Brain pericyte (primary cell): ENCODE measurements at regions not wholly inside any gene's neighbourhood (a gene's known extent, or its start where the extent isn't known, plus 50 kb on each side); places are given as distances from the start of the nearest gene placed in this dataset.

ENCODE experiments used
- DNase-seq: peaks from one replicate; pipeline ENCODE4 v3.0.0-alpha.2; 2012; ENCODE audit warnings: low read depth, low spot score

DNA sequence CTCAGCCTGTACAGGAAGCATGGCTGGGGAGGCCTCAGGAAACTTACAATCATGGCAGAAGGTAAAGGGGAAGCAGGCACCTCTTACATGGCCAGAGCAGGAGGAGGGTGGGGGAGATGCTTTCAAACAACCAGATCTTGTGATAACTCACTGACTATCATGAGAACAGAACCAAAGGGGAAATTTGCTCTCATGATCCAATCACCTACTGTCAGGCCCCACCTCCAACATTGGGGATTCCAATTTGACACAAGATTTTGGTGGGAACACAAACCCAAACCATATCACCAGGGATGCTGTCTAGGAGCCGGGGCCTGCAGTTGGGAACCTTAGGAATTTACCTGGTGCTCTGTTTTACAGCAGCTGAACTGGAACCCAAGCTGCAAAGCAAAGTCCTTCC is 191.1 kb upstream of the CITED2 start:
- DNase-seq = no peak

DNA sequence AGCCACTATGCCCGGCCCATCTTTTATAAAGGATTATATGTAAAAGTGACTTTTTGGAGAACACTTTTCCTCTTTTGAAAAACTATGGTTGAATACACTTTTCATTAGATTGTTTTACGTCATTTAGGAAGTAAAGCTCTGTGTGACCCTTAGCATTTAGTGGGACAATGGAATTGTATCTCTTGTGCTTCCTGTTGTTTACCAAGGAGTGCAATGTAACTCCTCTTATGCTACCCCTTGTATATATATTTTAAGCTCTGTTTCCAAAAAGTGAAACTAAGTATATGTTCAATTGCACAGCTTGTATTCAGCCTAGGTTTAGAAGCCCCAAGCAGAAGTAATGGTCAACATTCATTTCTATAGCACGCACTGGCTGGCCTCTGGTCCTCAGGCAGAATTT is 183.1 kb upstream of the CITED2 start:
- no peak for DNase-seq

DNA sequence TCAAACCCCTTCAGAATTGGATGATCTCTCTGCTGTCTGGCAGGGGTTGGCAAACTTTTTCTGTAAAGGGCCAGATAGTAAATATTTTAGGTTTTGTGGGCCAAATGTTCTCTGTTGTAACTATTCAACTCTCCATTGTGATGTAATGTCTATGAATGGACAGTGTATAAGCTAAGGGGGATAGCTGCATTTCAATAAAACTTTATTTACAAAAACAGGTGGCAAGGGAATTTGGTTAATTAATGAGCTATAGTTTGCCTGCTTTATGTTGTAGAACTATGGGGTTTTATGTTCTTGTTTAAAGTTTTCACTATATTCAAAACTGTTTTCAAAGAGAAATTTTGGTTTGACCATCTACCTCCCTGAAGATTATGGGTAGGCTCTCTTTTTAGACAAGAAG is 182.1 kb upstream of the CITED2 start:
- DNase-seq = no peak

DNA sequence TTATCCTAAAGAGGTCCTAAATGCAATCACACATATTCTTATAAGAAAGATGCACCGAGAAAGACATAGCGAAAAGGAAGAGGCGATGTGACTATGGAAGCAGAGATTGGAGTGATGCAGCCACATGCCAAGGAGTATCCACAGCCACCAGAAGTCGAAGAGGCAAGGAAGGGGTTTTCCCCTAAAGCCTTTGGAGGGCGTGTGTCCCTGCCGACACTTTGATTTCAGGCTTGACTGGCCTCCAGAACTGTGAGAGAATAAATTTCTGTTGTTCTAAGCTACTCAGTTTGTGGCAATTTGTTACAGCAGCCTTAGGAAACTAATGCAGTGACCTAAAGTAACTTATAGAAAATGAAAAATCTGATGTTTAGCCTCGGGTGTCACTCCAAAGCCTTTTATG is 179.5 kb upstream of the CITED2 start:
- no peak for DNase-seq

DNA sequence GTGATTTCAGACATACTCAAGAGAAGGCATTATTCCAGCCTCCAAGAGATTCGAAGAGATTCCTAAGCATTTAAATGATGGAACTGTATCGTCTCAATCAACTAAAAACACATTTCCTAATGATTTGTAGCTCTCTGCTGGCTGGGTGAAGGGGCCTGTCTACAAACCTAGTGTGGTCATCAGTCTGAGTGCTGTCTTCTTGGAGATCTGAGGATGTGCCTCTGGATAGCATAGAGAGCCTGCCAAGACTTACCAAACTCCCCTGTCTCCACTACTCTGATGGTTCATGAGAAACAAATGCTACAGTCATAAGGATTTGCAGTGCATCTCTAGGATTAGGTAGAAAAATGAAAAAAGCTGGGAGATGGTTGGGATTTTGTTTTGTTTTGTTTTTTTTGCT is 176.9 kb upstream of the CITED2 start:
- no peak for DNase-seq

DNA sequence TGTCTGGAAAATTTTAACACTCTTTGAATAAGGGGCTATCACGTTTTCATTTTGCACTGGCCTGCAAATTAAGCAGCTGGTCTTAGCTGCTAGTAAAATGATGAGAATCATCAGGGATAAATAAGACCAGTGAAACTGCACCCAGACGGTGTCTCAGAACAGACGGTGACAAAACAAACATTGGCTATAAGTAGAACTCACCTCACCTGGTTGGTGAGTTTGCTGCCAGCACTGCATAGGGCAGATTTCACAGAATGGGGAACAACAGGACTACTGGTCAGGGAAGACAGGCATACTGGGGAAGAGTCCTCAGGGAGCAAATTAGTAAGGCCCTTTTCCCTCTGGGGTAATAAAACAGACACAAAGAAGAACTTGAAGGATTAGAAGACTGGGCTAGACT is 175.9 kb upstream of the CITED2 start:
- DNase-seq = no peak

DNA sequence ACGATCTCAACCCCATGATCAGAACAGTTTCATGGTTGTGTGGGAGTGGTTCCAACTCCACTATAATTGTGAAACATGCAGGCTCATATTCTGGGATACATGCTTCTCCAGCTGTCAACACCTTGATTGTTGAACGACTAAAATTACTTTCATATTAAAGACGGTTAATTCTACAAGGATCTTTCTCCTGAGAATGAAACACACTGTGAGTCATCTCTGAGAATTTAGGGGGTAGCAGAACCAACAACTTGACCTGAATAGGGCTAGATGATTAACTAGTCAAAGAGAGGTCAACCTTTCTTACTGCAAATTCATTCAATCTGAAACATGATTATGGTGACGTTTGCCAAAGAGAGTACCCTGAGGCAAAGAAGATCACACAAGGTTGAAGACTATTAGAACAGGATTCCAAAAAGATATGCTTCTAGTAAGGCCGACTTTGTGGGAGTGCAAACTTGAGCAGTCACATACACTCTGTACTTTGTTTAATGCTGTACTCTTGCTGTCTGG is 175.2 kb upstream of the CITED2 start:
- no peak for DNase-seq

DNA sequence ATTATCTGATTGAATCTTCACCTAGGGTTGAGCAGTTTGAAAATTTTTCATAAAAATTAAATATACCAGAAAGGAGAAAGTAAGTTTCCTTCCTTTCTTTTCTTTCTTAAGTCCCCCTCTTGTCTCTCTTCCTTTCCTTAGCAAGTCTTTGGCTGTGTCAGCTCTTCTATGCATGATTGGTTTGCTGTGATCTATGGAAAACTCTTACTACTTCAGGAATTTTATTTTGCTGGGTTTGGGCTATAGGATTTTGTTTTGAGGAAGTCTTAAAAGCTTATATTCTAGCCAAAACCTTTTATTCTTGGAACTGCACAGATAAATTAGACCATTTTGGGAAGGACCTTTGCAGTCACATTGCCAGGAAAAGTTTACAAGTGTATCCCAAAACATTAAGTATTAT is 173.4 kb upstream of the CITED2 start:
- no peak for DNase-seq

DNA sequence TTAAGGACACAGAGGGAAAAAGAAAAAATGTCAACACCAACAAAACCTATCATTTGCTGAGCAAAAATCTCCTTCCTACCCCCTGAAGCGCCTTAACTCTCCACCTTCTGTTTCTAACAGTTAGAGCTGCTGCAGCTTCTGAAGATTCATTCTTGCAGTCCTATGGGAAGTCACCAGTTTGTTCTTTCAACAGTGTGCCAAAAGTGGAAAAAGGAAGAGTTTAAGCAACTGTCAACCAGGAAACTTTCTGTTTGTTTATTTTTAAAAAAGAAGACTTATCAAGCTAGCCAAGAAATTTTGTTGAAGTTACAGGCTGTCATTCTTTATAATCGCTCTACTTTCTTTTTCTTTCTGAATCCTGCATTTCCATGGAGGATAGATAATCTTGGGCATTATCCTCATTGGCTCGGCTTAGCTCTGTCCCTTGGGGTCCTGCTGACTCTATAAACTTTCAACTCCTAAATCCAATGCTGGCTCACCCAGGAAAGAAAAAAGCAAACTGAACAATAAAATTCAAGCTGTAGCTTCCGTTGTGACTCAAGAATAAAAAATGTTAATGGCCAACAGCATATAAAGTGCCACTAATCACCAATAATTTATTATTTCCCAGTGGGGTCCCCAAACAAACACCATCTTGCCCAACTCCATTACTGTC is 172.8 kb upstream of the CITED2 start:
- no peak for DNase-seq

DNA sequence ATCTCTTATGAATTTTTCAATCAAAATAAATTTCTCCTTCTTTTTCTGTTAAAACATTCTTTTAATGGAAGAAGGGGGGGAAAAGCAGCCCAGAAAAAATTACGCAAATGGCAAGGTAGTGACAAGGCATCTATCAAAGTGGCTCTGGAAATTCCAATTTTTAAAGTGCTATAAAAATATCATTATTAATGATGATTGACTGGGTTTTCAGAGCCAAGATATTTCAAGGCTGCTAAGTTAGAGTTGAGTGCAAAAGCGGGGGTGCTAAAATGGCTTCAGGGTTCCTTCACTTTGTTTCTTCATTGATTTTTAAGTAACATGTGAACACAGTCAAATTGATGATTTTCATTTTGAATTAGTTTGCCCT is 171.6 kb upstream of the CITED2 start:
- DNase-seq = no peak

DNA sequence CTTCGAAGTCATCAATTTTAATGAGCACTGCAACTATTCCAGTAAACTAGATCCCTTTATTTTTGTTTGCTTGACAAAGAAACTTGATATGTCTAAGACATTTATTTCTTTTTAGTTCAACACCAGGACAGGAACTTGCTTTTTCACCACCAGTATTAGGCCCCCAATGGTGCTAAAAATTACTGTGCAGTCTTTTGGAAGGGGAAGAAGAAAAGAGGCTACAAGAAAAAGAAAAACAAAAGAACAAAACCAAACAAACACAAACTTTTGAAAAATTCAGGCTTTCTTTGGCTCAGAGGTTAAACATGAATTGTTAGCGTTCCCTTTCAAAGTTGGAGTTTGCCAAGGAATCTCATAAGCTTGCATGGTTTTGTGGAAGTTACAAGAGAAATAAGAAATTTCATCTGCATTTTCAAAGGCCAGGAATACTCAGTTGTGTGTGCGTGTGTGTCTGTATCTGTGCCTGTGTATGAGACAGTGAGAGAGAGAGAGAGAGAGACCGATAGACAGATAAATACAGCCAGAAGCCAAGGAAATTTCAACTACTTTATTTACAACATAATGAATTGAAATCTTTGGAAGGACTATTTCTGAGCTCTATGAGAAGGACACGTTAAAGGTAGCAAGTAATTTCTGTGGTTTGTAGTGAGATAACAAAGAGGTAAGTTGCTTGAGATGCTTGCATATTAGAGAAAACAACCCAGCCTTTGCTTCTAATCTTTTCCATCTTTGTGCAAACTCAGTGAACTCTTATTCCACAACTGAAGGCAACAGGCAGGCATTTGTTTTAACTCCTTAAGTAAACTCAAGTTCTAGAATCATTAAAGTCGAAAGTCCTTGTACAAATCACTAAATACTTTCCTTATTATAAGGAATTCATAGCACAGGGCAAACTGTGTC is 171.0 kb upstream of the CITED2 start:
- DNase-seq = no peak

DNA sequence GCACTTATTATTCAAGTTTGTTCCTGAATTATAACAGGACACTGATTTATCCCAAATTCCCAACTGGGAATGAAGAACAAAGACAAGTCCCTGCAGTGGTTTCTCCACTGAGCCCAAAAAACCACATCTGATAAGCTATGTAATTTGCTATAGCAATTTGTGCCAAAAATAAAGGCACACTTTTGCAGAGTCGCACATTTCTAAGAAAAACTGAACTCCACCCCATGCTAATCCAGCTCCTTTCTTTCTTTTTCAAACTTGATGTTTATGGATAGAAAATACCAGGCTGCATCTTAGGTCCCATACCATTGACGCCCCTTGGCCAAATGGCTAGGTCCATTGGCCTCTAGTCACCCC is 170.2 kb upstream of the CITED2 start:
- DNase-seq = no peak

DNA sequence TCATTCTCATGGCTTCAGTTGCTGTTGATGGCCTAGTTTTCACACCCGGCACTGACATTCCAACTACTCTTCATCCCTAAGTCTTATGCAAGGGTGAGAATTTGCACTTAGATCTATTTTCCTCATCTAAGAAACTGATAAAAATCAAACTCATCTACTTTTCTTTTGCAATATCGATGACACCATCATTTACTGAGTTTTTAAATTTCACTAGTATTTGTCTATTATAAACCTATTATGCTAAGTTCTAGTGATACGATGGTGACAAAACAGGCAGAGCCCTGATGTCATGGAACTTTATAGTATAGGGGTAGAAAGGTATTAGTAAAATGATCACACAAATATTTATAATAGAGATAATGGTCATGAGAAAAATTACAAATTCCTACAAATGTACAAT is 167.9 kb upstream of the CITED2 start:
- no peak for DNase-seq

DNA sequence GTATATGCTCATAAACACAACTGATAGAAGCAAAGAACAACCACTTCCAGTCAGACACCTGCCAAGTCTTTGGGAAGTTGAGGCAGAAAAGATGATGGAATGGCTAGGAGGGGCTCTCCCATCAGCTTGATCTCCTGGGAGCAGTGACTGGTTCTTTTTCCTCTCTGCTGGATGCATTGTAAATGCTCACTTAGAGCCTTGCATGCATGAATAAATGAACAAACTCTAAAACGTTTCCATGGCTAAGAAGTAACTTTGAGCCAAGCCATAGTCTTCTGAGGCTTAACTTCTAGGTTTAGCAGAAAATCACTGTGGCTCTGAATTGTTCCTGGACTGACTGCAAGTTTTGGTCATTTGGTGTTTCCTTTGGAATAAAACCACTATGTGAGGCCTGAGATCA is 166.4 kb upstream of the CITED2 start:
- no peak for DNase-seq

DNA sequence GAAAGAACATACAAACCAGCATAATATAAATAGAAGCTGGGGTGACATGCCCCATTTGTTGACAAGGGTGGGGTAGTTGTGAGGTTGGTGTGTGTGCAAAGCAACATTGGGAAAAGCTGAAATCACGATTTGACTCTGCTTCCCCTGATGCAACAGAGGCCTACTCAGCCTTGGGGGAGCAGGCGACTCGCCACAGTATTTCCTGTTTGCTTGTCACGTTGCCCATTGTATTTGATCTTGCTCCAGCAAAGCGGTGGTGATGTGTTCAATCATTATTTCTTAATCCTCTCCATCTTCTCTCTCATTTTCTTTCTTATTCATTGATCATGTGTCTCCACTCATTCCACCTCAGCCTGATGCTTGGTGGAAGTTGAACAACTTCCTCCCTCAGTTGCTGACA is 165.8 kb upstream of the CITED2 start:
- DNase-seq = no peak

DNA sequence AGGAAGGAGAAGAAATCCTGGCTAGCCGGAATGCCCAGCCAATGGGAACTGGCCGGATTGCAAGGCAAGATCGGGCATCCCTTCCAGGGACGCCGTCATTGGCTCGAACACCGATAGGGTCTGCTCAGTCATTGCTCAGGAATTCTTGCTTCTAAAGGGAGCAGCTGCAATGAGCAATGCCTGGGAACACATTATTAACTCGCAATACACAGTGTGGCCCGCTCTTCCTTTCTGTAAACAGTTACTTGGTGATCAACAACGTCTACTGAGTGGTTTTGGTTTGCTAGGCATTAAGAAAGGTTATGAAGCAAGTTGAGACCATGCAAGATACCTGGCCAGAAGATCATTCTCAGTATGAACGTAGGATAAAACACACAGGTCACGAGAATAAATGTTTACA is 165.4 kb upstream of the CITED2 start:
- no peak for DNase-seq

DNA sequence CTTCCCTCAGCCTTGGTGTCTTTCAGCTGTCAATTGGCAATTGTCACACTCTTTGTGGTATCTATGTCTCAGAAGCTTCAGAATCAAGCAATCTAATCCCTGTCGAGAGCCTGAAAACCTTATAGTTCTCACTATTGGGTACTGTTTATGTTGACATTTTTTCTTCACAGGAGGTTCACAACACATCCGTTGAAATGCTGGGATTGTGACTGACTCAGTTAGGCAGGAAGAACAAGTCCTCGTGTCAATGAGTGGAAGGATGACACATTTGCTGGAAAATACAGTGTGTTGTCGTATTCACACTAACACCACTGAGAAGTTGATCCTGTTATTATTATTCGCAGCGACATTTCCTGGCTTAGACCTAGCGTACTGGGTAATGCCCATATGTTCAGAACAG is 163.9 kb upstream of the CITED2 start:
- DNase-seq = no peak

DNA sequence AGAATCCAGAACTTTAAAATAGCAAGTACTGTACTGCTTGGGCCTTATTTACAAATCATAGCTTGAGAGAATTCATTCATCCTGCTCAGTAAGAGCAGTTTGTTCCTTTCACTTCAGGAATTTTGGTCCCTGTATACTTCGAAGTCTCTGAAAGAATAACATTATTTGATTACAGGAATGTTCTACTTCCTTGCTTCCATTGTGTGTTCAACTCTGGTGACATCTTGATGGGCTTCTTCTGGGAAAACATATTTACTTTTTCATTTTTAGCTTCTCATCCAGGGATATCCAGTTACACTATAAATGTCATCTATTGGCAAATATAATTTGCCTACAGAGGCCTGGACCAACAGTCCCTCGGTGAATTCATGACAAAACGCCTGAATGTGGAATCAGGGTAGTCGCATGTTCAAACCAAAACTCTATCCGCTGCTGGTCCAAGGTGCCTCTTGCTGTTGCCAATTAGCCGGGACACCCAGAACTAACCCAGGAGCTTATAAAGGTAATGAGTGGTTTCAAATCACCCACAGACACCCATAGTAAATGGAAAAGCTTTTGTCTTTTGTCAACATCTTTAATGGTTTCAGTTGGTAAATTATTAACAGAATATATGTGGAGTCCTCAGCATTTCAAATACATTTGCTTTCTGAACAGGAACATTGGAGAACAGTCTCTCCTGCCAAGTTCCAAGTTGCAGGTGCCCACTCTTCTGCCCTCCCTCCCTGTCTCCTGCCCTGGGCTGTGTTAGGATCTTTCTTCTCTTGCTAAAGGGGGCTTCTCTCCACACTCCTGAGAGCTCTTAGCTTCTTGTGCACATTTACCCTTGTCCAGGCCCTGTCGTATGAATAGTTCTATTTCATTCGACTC is 162.5 kb upstream of the CITED2 start:
- no peak for DNase-seq

DNA sequence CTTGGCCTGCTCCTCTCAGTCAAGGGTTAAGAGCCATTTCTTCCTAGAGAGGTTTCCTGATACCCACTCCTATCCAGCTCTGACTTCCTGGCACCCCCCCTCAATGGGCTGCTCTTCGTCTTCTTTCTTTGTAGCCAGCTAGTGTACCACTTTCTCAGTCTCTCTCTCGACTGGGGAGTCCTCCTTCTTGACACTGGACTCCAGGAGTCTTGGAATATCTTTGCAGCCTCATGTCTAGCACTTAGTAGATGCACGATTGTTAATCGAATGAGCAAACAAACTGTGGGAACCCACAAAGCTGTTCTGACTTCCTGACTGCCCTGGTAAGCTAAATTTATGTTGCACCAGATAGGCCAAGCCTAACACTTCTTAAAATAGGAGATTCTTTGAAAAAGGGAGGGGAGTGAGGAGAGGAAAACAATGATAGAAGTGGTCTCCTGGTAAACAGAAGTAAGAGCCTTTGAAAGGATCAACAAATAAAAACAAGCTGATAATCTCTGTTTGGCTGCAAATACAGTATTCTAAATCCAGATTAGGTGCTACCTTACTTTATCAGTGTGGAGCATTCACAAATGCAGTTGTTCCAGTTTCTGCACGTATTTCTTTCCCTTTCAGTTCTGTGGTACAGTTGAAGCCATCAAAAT is 160.1 kb upstream of the CITED2 start:
- DNase-seq = no peak

DNA sequence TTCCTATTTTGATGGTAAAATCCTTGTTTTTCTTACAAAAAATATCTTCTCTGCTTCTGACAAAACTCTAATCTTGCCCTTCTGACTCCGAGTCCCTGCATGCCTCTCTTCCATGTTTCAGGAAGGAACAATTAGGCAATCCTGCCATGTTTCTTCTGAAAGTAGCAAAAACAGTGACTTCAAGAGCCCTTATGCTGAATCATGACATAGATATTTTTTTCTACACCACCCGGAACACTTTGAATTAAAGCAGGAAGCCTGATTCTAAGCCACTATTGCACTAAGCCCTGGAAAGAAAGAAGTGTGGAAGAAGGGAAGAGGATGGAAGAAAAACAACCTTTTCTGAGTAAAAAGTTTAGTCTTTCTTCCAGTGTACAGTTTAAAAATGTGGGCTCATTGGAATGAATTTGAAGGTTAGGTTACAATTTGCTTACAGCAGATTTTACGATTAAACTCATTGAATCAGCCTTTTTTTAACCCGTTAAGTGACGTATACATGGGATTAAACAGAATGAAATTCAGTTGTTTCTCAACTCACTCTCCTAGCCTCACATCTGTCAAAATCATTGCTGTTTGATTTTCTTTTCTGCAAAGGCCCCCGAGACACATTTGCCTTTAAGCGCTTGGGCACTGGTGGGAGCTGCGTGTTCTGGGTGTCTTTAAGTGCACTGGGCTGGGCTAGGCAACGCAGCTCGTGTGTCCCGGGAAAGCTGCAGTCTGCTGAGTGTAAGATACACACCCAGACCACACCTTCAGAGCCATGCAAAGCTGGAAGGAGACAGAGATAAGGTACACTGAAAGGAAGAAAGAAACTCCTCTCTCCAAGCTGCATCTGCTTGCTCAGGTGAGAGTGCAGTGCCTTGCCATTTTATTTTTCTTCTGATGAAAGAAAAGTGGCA is 159.4 kb upstream of the CITED2 start:
- no peak for DNase-seq

DNA sequence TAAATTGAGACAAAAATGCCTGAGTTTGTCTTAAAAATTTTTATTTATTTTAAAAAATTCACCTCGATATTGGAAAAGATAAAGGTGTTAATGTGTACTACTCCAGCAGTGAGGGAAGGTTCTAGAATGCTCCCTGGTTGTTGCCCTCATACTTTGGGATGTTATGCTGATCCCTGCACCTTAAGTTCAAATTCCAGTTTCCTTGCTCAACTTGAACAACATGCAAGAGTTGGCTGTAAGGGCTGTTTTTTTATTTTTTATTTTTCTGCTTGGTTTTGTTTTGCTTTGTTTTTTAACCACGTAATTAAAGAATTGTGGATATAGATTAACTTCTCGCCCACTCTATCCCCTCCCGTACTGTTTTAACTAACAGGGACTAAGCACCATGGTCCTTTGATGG is 158.7 kb upstream of the CITED2 start:
- DNase-seq = no peak
